Spleen (tissue), 11 donors: ENCODE measurements at regions not wholly inside any gene's neighbourhood (a gene's known extent, or its start where the extent isn't known, plus 50 kb on each side); places are given as distances from the start of the nearest gene placed in this dataset.

Experiments
- DNase-seq: peaks from one replicate; pipeline ENCODE4 v3.0.0-alpha.2; 2020
- H3K27ac ChIP-seq, 8 donors: fragments of 200-600 bp; sonication (generic) in 7 of 8; 1 replicate in 4 of 8; 2 replicates in 4 of 8; pipeline versions ENCODE4 v1.5.0 to v1.8.0; 2016 to 2021; ENCODE audit warnings: inconsistent platforms in 4 of 8, mild to moderate bottlenecking in 4 of 8, moderate library complexity in 1 of 8
- H3K27me3 ChIP-seq, 7 donors: fragments of 200-600 bp; sonication (generic) in 6 of 7; replicated peaks in 1 of 7; 1 replicate in 4 of 7; 2 replicates in 3 of 7; pipeline versions ENCODE4 v1.5.0 to v1.8.0; 2016 to 2021; ENCODE audit warnings: inconsistent platforms in 3 of 7, mild to moderate bottlenecking in 1 of 7
- H3K36me3 ChIP-seq, 6 donors: fragments of 200-600 bp; sonication (generic) in 5 of 6; 1 replicate in 4 of 6; 2 replicates in 2 of 6; pipeline versions ENCODE4 v1.5.0 to v1.8.0; 2016 to 2021; ENCODE audit warnings: inconsistent platforms in 2 of 6
- H3K4me1 ChIP-seq, 6 donors: fragments of 200-600 bp; sonication (generic) in 5 of 6; 1 replicate in 3 of 6; 2 replicates in 3 of 6; pipeline versions ENCODE4 v1.5.0 to v1.8.0; 2016 to 2021; ENCODE audit warnings: inconsistent platforms in 3 of 6
- H3K4me3 ChIP-seq, 8 donors: fragments of 200-600 bp; sonication (generic) in 7 of 8; 1 replicate in 4 of 8; 2 replicates in 4 of 8; pipeline versions ENCODE4 v1.5.0 to v1.8.0; 2016 to 2021; ENCODE audit warnings: inconsistent platforms in 4 of 8, mild to moderate bottlenecking in 4 of 8, moderate library complexity in 2 of 8
- H3K9me3 ChIP-seq, 8 donors: fragments of 200-600 bp; sonication (generic) in 7 of 8; 1 replicate in 4 of 8; 2 replicates in 4 of 8; pipeline versions ENCODE4 v1.5.0 to v1.8.0; 2016 to 2021; ENCODE audit warnings: inconsistent platforms in 4 of 8
- CTCF ChIP-seq, 11 experiments: fragments of 200-600 bp in 7 of 11; fragments of 450-650 bp in 4 of 11; sonication (generic) in 4 of 11; IDR thresholded peaks in 8 of 11; conservative IDR thresholded peaks in 3 of 11; 1 replicate in 7 of 11; 2 replicates in 4 of 11; pipeline versions ENCODE4 v1.4.0 to v1.8.0; 2016 to 2021; ENCODE audit warnings: antibody characterized with exemption in 11 of 11, inconsistent platforms in 4 of 11, mild to moderate bottlenecking in 1 of 11
- POLR2A ChIP-seq, 3 donors: fragments of 450-650 bp; IDR thresholded peaks; one replicate each; pipeline ENCODE4 v1.5.1; 2017; ENCODE audit warnings: antibody characterized with exemption in 3 of 3, mild to moderate bottlenecking in 1 of 3
- POLR2AphosphoS5 ChIP-seq, 3 donors: sonication (generic); formaldehyde crosslinking; IDR thresholded peaks; one replicate each; pipeline ENCODE4 v1.5.1; 2017; ENCODE audit warnings: antibody characterized with exemption in 3 of 3
- WGBS, 5 donors: extraction: QIAGEN DNeasy Blood & Tissue Kit in 3 of 5; methylation state at CpG; one replicate each; pipeline versions ENCODE4 v1.1.5 to v1.1.7; 2013 to 2018; 5-methylcytosine and 5-hydroxymethylcytosine counted together
- intact Hi-C: fragments of 100-400 bp; cut with DNase I; formaldehyde crosslinking; loops from one replicate; pipeline ENCODE4 v1.15.0; 2023; ENCODE audit warnings: low total_unique reads
- donor health status: healthy with polysubstance abuse.
- donor health status: DM: no; HTN: no; CAD: no; lungs with moderate emphysema.
- donor health status: DM: no; HTN: no; CAD: no.
- donor health status: Bipolar disorder and iron deficiency.
- donor health status: healthy.
- donor health status: DM: no; HTN: no; CAD: no.
- donor health status: DM: yes; HTN: yes; CAD: no.

- WGBS, 5 donors = 48 to 53% (median 50%) methylated on average over 6 to 7 of the region's 7 CpGs
- no peak for DNase-seq
- H3K4me3 ChIP-seq = no peak overlapping the region
- no peaks in the 10 kb centered on the region for H3K27me3 ChIP-seq
- no peak overlapping the region for H3K27ac ChIP-seq
- no peaks in the 10 kb centered on the region for H3K4me1 ChIP-seq
- no peaks in the 10 kb centered on the region for H3K36me3 ChIP-seq
- intact Hi-C loops = no loop called here
- H3K9me3 ChIP-seq = no peaks in the 10 kb centered on the region
- TF ChIP-seq POLR2AphosphoS5 (IDR thresholded peaks at IDR 0.05) (no peak), CTCF (IDR thresholded peaks at IDR 0.05 in 8 of 11, conservative IDR thresholded peaks at IDR 0.05 in 3 of 11) (peak in 10 of 11 experiments; percentile 19 to 65 (median 48)), POLR2A (IDR thresholded peaks at IDR 0.05) (no peak)
Measured at GRCh38 chr2:185291035-185291647, 447.5 kb upstream of the FSIP2 start.

GRCh38 chr2:185299867-185300266, 438.7 kb upstream of the FSIP2 start:
- 75 to 90% (median 82%) methylated on average over 5 of the region's 5 CpGs for WGBS, 5 donors
- no peak for TF ChIP-seq CTCF (IDR thresholded peaks at IDR 0.05 in 8 of 11, conservative IDR thresholded peaks at IDR 0.05 in 3 of 11)
- TF ChIP-seq POLR2A (IDR thresholded peaks at IDR 0.05) = no peak
- TF ChIP-seq POLR2AphosphoS5 (IDR thresholded peaks at IDR 0.05) = no peak
- no peaks in the 10 kb centered on the region for H3K9me3 ChIP-seq
- H3K36me3 ChIP-seq = no peaks in the 10 kb centered on the region
- intact Hi-C loops = no loop called here
- DNase-seq = no peak
- no peaks in the 10 kb centered on the region for H3K27me3 ChIP-seq
- H3K27ac ChIP-seq = no peak overlapping the region
- H3K4me3 ChIP-seq = no peak overlapping the region
- H3K4me1 ChIP-seq = no peaks in the 10 kb centered on the region

- H3K36me3 ChIP-seq = no peaks in the 10 kb centered on the region
- 83 to 97% (median 93%) methylated on average over 1 of the region's 1 CpG for WGBS, 5 donors
Measured at GRCh38 chr2:185306119-185306518, 432.5 kb upstream of the FSIP2 start.

GRCh38 chr2:185316383-185316782, 422.2 kb upstream of the FSIP2 start:
- Histone ChIP-seq H3K4me1 (no peaks in the 10 kb centered on the region), H3K27ac (no peak overlapping the region), H3K36me3 (no peaks in the 10 kb centered on the region), H3K4me3 (no peak overlapping the region), H3K27me3 (no peaks in the 10 kb centered on the region), H3K9me3 (no peaks in the 10 kb centered on the region)
- no peak for TF ChIP-seq CTCF (IDR thresholded peaks at IDR 0.05 in 8 of 11, conservative IDR thresholded peaks at IDR 0.05 in 3 of 11)
- TF ChIP-seq POLR2AphosphoS5 (IDR thresholded peaks at IDR 0.05) = no peak
- no peak for TF ChIP-seq POLR2A (IDR thresholded peaks at IDR 0.05)
- intact Hi-C loops = no loop called here
- 41 to 45% (median 41%) methylated on average over 2 of the region's 2 CpGs for WGBS, 5 donors
- DNase-seq = no peak

More at GRCh38 chr2:185306119-185306518, 432.5 kb upstream of the FSIP2 start:
- no peak overlapping the region for H3K27ac ChIP-seq
- H3K9me3 ChIP-seq = no peaks in the 10 kb centered on the region
- H3K4me3 ChIP-seq = no peak overlapping the region
- TF ChIP-seq POLR2AphosphoS5 (IDR thresholded peaks at IDR 0.05) (no peak), POLR2A (IDR thresholded peaks at IDR 0.05) (no peak), CTCF (IDR thresholded peaks at IDR 0.05 in 8 of 11, conservative IDR thresholded peaks at IDR 0.05 in 3 of 11) (no peak)
- no peaks in the 10 kb centered on the region for H3K27me3 ChIP-seq
- H3K4me1 ChIP-seq = no peaks in the 10 kb centered on the region
- intact Hi-C loops = no loop called here
- DNase-seq = no peak
